ENCODE measurements at regions not wholly inside any gene's neighbourhood (a gene's known extent, or its start where the extent isn't known, plus 50 kb on each side); places are given as distances from the start of the nearest gene placed in this dataset.

- DNase-seq (ENCODE audit: low spot score in 2 of 2) = peak in 1 of 2 donors; percentile 62
- WGBS, 2 donors = 2% methylated on average over 6 of the region's 65 CpGs; no CpG with 5 or more reads in 1 of the 2 donors
- intact Hi-C loops (cut with DNase I; ENCODE audit: low total_unique reads) = no loop called here
- peak overlapping the region; percentile 62 for H3K4me3 ChIP-seq (ENCODE audit: low read depth, poor library complexity, severe bottlenecking)
- TF ChIP-seq CTCF (IDR thresholded peaks at IDR 0.05) (no peak), POLR2A (IDR thresholded peaks at IDR 0.05) (no peak)
Observed at GRCh38 chrY:7273587-7274203, 362.1 kb upstream of the AMELY start.

- WGBS, 2 donors = 5% methylated on average over 8 of the region's 24 CpGs; no CpG with 5 or more reads in 1 of the 2 donors
- no peak for TF ChIP-seq CTCF (IDR thresholded peaks at IDR 0.05)
- no peak for TF ChIP-seq POLR2A (IDR thresholded peaks at IDR 0.05)
- no peak overlapping the region for H3K4me3 ChIP-seq (ENCODE audit: low read depth, poor library complexity, severe bottlenecking)
- intact Hi-C loops (cut with DNase I; ENCODE audit: low total_unique reads) = no loop called here
- peak in 1 of 2 donors; percentile 28 for DNase-seq (ENCODE audit: low spot score in 2 of 2)
Observed at GRCh38 chrY:7272556-7273195, 361.1 kb upstream of the AMELY start.

GRCh38 chrY:7263773-7264172 lies 352.2 kb upstream of the AMELY start:
- 82% methylated on average over 9 of the region's 29 CpGs; no CpG with 5 or more reads in 1 of the 2 donors for WGBS, 2 donors
- intact Hi-C loops (cut with DNase I; ENCODE audit: low total_unique reads) = no loop called here
- DNase-seq (ENCODE audit: low spot score in 2 of 2) = no peak
- TF ChIP-seq POLR2A (IDR thresholded peaks at IDR 0.05) (no peak), CTCF (IDR thresholded peaks at IDR 0.05) (no peak)
- H3K4me3 ChIP-seq (ENCODE audit: low read depth, poor library complexity, severe bottlenecking) = no peak overlapping the region

GRCh38 chrY:7262531-7262930 lies 351.0 kb upstream of the AMELY start:
- 84% methylated on average over 4 of the region's 4 CpGs; no CpG with 5 or more reads in 1 of the 2 donors for WGBS, 2 donors
- H3K4me3 ChIP-seq (ENCODE audit: low read depth, poor library complexity, severe bottlenecking) = no peak overlapping the region
- intact Hi-C loops (cut with DNase I; ENCODE audit: low total_unique reads) = no loop called here

GRCh38 chrY:7261254-7261653 lies 349.7 kb upstream of the AMELY start:
- no peak overlapping the region for H3K4me3 ChIP-seq (ENCODE audit: low read depth, poor library complexity, severe bottlenecking)
- 57% methylated on average over 4 of the region's 6 CpGs; no CpG with 5 or more reads in 1 of the 2 donors for WGBS, 2 donors
- TF ChIP-seq POLR2A (IDR thresholded peaks at IDR 0.05) (no peak), CTCF (IDR thresholded peaks at IDR 0.05) (no peak)
- intact Hi-C loops (cut with DNase I; ENCODE audit: low total_unique reads) = no loop called here
- no peak for DNase-seq (ENCODE audit: low spot score in 2 of 2)

More at GRCh38 chrY:7262531-7262930, 351.0 kb upstream of the AMELY start:
- TF ChIP-seq POLR2A (IDR thresholded peaks at IDR 0.05) = no peak
- DNase-seq (ENCODE audit: low spot score in 2 of 2) = no peak

GRCh38 chrY:7240101-7240500 lies 328.5 kb upstream of the AMELY start:
- WGBS, 2 donors = 87% methylated on average over 6 of the region's 6 CpGs; no CpG with 5 or more reads in 1 of the 2 donors
- no peak overlapping the region for H3K4me3 ChIP-seq (ENCODE audit: low read depth, poor library complexity, severe bottlenecking)
- no peak for TF ChIP-seq CTCF (IDR thresholded peaks at IDR 0.05)
- no peak for TF ChIP-seq POLR2A (IDR thresholded peaks at IDR 0.05)
- intact Hi-C loops (cut with DNase I; ENCODE audit: low total_unique reads) = no loop called here
- DNase-seq (ENCODE audit: low spot score in 2 of 2) = no peak
